ENCODE measurements at regions not wholly inside any gene's neighbourhood (a gene's known extent, or its start where the extent isn't known, plus 50 kb on each side); places are given as distances from the start of the nearest gene placed in this dataset.
"Not testable (repeated sequence)": the region's sequence is repeated elsewhere in the genome, so short reads cannot be mapped to it uniquely, and the experiment has no call there.

DNA sequence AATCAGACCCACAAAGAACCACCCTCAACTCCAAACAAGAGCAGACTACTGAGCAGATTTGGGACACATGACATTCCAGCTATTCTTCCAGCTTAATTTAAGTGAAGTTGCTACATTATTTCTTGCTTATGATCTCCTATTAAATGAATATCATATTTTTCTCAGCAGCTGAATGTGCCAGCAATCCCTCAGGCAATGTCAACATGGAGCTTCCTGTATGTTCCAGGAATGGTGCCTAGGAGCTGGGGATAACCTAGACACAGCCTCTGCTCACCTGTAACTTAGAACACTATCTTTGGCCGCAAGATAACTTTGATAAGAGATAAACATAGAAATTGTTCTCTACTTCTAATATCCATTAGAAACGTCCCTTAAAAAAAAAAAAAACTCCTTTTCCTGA lies 274.4 kb upstream of the RASGEF1B start:
- in situ Hi-C loops (cut with MboI; ENCODE audit: low sequenced_read_pairs): no loop called here

DNA sequence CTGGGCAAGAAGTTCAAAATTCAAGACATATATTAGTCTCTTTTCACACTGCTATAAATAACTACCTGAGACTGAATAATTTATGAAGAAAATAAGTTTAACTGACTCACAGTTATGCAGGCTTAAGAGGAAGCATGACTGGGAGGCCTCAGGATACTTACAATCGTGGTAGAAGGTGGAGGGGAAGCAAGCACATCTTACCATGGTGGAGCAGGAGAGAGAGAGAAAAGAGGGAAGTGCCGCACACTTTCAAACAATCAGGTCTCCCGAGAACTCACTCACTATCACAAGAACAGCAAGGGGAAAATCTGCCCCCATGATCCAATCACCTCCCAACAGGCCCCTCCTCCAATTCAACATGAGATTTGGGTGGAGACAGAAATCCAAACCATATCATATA lies 273.3 kb upstream of the RASGEF1B start:
- in situ Hi-C loops (cut with MboI; ENCODE audit: low sequenced_read_pairs): no loop called here

DNA sequence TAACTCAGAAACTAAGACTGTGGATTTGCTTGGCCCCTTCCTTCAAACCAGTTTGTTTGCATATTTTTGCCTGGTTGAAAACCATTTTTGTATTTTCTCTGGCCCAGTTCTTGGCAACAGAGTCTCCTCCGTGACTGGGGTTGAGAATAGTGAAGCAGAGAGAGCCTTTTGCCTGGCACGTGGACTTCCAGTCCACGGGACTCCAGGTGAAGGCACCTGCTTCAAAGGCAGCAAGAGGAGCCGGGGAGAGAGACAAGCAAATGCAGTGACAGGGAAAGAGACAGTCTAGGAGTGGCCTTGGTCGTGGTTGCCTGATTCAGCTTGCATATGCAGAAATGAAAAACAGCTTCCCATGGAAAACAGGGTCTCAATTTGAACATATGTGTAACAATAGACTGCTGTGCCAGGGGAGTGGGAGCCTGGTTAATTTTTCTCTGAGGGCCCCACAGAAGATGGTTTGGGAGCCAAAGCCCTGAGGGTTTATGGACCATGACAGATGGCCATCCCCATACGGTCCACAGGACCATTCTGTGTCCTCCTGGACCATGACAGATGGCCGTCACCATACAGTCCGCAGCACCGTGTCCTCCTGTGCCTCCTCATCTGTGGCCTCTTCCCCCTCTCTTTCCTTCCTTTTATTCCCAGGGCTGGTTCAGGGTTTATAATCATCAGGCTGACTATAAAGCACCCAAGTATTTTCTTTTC lies 272.2 kb upstream of the RASGEF1B start:
- in situ Hi-C loops (cut with MboI; ENCODE audit: low sequenced_read_pairs): no loop called here

- in situ Hi-C loops (cut with MboI; ENCODE audit: low sequenced_read_pairs): no loop called here
Observed at GRCh38 chr4:81740487-81740886, 268.8 kb upstream of the RASGEF1B start.

- in situ Hi-C loops (cut with MboI; ENCODE audit: low sequenced_read_pairs): no loop called here
Observed at GRCh38 chr4:81738891-81739290, 267.2 kb upstream of the RASGEF1B start.

DNA sequence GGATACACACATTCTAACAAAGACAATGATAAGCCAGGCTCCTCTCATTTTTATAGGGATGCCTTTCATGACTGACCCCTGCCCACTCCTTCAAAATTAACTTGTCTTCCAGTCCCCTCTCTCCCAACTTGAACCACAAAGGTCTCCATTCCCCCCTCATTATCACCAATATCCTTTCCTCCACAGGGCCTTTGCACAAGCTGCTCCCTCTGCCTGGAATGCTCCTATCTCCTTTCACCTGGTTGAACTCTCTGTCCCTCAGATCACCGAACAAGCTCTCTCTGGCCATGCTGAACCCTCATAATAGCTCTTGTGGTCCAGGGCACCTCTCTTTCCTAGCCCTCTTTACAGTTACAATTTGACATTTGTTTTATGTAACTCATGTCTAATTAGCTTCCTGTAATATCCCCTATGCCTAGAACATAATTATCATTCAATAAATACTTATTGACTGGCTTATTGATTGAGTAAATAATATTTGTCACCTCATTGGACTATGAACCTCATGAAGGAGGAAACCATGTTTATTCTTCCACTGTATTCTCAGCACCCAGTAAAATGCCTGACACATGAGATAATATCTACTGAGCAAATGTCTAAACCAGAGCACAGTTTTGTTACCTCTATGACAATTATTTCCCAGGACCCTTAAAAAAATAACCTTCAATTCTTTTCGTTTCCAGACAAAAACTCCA lies 266.3 kb upstream of the RASGEF1B start:
- in situ Hi-C loops (cut with MboI; ENCODE audit: low sequenced_read_pairs): no loop called here

GRCh38 chr4:81736324-81736723 lies 264.6 kb upstream of the RASGEF1B start:
- in situ Hi-C loops (cut with MboI; ENCODE audit: low sequenced_read_pairs): no loop called here

DNA sequence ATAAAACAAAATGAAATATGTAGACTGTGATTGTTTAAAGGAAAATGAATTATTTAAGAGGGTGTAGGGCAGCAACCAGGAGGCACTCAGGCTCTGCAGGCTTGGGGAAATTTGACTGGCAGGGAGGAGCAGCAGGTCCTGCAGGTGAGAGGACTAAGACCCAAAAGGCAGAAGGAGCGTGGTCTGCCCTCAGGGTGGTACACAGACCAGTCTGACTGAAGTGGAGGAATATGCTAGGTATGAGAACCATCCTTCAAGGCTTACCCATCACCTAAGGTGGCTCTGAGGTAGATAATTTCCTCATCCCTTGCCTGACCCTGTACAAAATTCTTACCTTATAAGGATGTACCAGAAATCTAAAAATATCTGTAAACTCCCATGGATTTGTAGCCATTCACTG lies 261.3 kb upstream of the RASGEF1B start:
- in situ Hi-C loops (cut with MboI; ENCODE audit: low sequenced_read_pairs): no loop called here

GRCh38 chr4:81724925-81725329 lies 253.2 kb upstream of the RASGEF1B start:
- in situ Hi-C loops (cut with MboI; ENCODE audit: low sequenced_read_pairs): no loop called here

DNA sequence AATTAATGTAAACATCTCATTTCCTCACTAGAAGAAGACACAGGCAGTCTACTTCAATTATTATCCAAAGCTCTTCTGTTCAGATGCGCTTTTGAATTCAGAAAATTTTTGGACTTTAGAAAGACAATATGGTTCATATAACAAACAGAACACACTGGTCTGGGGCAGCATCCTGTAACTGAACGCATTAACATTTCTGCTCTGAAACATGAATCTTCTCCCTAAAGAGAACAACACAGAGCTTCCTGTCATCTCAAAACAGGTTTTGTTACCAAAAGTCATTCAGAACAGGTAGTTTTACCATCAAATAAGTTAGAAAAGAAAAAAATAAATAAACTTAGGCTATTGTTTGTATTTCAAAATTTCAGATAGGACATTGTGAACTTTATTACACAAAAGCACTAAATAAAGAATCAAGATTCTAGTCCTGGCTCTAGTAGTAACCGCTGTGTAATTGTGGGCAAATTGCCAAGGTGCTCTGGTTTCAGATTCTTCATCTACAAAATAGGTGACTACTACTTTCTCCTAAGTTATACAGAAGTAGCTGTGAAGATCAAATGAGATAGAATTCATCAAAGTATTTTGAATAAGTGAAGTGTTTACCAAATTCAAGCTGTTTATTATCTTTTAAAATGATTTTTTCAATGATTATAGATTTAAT lies 252.3 kb upstream of the RASGEF1B start:
- in situ Hi-C loops (cut with MboI; ENCODE audit: low sequenced_read_pairs): no loop called here

- in situ Hi-C loops (cut with MboI; ENCODE audit: low sequenced_read_pairs): no loop called here
Observed at GRCh38 chr4:81723019-81723884, 251.5 kb upstream of the RASGEF1B start.

DNA sequence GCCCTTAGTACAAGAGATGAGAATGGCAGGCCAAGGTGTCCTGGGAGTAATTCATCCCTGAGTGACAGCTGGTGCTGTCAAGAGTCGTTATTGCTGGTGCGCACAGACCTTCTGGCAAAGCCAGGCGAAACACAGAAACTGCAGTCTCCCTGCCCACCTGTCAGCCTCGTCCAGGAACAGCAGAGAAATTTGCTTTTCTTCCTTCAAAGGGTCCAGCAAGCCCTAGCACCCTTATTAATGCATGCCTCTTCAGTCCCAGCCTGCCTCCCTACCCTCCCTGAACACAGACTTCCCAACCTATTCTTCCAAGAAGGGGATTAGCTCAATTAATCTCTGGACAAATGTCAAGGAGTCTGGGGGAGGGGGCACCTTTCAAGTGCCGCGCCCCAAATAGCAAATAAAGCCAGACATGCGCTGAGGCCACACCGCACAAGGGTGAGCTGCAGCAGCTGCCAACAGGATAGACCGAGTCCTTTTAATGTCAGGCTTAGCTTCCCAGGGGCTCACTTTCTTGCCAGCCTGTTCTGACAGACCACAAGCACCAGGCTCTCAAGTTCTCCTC lies 250.7 kb upstream of the RASGEF1B start:
- in situ Hi-C loops (cut with MboI; ENCODE audit: low sequenced_read_pairs): no loop called here

DNA sequence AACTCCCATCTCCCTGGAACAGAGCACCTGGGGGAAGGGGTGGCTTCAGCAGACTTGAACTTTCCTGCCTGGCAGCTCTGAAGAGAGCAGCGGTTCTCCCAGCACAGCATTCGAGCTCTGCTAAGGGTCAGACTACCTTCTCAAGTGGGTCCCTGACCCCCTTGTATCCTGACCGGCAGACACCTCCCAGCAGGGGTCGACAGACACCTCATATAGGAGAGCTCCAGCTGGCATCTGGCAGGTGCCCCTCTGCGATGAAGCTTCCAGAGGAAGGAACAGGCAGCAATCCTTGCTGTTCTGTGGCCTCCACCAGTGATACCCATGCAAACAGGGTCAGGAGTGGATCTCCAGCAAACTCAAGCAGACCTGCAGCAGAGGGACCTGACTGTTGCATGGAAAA lies 244.1 kb upstream of the RASGEF1B start:
- in situ Hi-C loops (cut with MboI; ENCODE audit: low sequenced_read_pairs): no loop called here

DNA sequence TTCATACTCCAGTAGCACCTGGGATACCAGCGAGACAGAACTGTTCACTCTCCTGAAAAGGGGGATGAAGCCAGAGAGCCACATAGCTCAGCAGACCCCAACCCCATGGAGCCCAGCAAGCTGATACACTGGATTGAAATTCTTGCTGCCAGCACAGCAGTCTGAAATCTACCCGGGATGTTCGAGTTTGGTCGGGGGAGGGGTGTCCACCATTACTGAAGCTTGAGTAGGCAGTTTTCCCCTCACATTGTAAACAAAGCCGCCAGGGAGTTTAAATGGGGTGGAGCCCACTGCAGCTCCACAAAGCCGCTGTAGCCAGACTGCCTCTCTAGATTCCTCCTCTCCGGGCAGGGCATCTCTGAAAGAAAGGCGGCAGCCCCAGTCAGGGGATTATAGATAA lies 243.7 kb upstream of the RASGEF1B start:
- in situ Hi-C loops (cut with MboI; ENCODE audit: low sequenced_read_pairs): not testable (repeated sequence)

DNA sequence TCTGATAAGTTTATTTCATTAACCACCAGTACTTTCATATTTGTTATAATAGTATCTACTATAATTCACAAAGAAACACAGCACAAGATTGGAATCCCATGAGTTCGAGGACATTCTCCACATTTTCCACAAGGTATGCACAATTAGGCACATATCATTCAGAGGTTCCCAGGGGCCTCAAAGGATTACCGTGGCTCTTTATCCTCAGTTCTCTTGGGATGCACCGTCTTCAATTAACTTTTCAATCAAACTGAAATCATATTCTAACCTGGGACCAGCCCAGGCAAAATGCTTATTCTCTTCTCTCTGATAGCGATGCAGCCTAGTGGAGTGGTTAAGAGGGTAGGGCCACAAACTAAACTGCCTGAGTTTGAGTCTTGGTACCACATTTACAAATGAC lies 242.6 kb upstream of the RASGEF1B start:
- in situ Hi-C loops (cut with MboI; ENCODE audit: low sequenced_read_pairs): no loop called here

DNA sequence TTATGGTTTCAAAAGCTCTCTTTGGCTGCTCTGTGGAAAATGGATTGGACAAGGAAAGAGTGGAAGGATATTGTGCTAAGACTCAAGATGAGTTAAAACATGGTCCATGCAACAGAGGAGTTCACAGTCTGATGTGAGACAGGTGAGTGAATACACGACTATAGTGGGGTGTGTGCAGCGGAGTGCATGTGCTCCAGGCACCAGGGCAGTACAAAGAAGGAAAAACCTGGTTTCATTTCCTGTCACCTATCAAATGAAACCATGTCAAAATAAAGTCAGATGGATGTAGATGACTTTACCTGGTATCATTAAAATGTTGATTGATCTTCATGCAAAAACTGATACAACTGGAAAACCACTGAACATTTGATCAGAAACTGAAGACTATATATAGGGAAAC lies 241.0 kb upstream of the RASGEF1B start:
- in situ Hi-C loops (cut with MboI; ENCODE audit: low sequenced_read_pairs): no loop called here

DNA sequence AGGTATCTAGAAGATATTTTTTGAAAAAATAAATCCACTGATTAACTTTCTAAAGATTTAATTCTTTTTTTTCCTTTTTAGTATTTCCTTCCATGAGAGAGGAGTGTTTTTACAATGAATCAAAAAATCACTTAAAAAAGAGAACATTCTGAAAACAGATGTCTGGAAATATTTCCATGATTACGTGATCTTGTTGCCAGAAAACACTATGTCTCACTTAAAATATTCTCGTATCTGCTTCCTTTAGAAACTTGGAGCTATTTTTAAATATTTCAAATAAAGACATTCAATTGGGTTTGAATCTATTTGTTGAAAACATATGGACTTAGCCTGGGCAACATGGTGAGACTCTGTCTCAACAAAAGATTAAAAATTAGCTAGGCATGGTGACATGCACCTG lies 232.8 kb upstream of the RASGEF1B start:
- in situ Hi-C loops (cut with MboI; ENCODE audit: low sequenced_read_pairs): no loop called here

DNA sequence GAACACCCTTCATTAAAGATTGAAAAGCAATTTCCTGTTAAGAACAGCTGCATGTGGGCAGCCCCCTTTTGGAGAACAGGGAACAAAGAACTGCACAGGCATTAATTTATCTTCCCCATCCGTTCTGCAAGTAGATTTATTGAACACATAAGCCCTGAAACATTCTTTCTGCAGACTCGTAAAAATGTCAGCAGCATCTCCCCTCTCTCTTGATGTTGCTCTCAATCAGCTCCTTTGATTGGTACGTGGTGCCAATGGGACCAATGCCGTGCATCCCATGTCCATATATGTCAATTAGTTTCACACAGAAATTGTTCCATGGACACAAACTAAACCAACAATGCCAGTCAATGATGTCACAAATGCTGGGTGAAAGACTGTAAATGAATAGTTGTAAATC lies 228.5 kb upstream of the RASGEF1B start:
- in situ Hi-C loops (cut with MboI; ENCODE audit: low sequenced_read_pairs): no loop called here

GRCh38 chr4:81698538-81699296 lies 227.0 kb upstream of the RASGEF1B start:
- in situ Hi-C loops (cut with MboI; ENCODE audit: low sequenced_read_pairs): no loop called here
